WTC11 (cell line): ENCODE measurements at regions not wholly inside any gene's neighbourhood (a gene's known extent, or its start where the extent isn't known, plus 50 kb on each side); places are given as distances from the start of the nearest gene placed in this dataset.

Experiments used
- CTCF ChIP-seq: fragments of 200-600 bp; IDR thresholded peaks from 2 replicates; pipeline ENCODE4 v1.8.0; 2022; ENCODE audit warnings: antibody characterized with exemption
- JUN ChIP-seq: sonication (generic); formaldehyde crosslinking; IDR thresholded peaks from 2 replicates; pipeline ENCODE4 v1.8.0; 2023; ENCODE audit warnings: mild to moderate bottlenecking, missing genetic modification reagents
- RELA ChIP-seq: sonication (generic); formaldehyde crosslinking; IDR thresholded peaks from 2 replicates; pipeline ENCODE4 v1.8.1; 2022; ENCODE audit warnings: missing genetic modification reagents, mild to moderate bottlenecking, borderline replicate concordance

- TF ChIP-seq RELA (CRISPR knock-in tag) (no peak), JUN (CRISPR knock-in tag) (no peak), CTCF (no peak)
Measured at GRCh38 chr3:124281453-124282316, 289.8 kb upstream of the ROPN1 start.
